Body of pancreas (tissue), 4 donors: ENCODE measurements at regions not wholly inside any gene's neighbourhood (a gene's known extent, or its start where the extent isn't known, plus 50 kb on each side); places are given as distances from the start of the nearest gene placed in this dataset.

ENCODE experiments used
- ATAC-seq: fragments of 150-250 bp; one replicate; pipeline ENCODE4 v1.9.1; 2016
- DNase-seq, 4 donors: peaks; one replicate each; pipeline ENCODE4 v3.0.0-alpha.2; 2019
- H3K27ac ChIP-seq, 4 donors: fragments of 200-600 bp; sonication (generic); 1 replicate in 3 of 4; 2 replicates in 1 of 4; pipeline versions ENCODE4 v1.5.1 to v1.6.1; 2016 to 2019; ENCODE audit warnings: mild to moderate bottlenecking in 1 of 4, mixed read lengths in 1 of 4, moderate library complexity in 1 of 4
- H3K27me3 ChIP-seq, 2 donors: fragments of 200-600 bp; sonication (generic); one replicate each; pipeline ENCODE4 v1.6.0; 2016; ENCODE audit warnings: mild to moderate bottlenecking in 1 of 2
- H3K36me3 ChIP-seq, 2 donors: fragments of 200-600 bp; sonication (generic); replicated peaks in 1 of 2; 2 replicates each; pipeline ENCODE4 v1.5.1; 2016; ENCODE audit warnings: low read depth in 2 of 2; ENCODE audit not compliant: insufficient read depth in 1 of 2
- H3K4me1 ChIP-seq: fragments of 200-600 bp; sonication (generic); one replicate; pipeline ENCODE4 v1.6.0; 2016
- H3K4me3 ChIP-seq, 2 donors: fragments of 200-600 bp; sonication (generic); 1 replicate in 1 of 2; 2 replicates in 1 of 2; pipeline ENCODE4 v1.5.1; 2016 to 2019
- H3K9me3 ChIP-seq, 3 donors: fragments of 200-600 bp; sonication (generic); 1 replicate in 2 of 3; 2 replicates in 1 of 3; pipeline ENCODE4 v1.5.1; 2016
- CTCF ChIP-seq, 7 experiments: fragments of 450-650 bp in 4 of 7; fragments of 200-600 bp in 3 of 7; sonication (generic) in 3 of 7; IDR thresholded peaks; one replicate each; pipeline ENCODE4 v1.5.1; 2016 to 2019; ENCODE audit warnings: antibody characterized with exemption in 7 of 7
- POLR2A ChIP-seq, 3 donors: fragments of 450-650 bp; IDR thresholded peaks; one replicate each; pipeline ENCODE4 v1.6.1; 2016; ENCODE audit warnings: antibody characterized with exemption in 3 of 3, mild to moderate bottlenecking in 2 of 3
- WGBS, 2 donors: methylation state at CpG; one replicate each; pipeline ENCODE4 v1.1.5; 2017; 5-methylcytosine and 5-hydroxymethylcytosine counted together
- intact Hi-C: fragments of 100-400 bp; cut with DNase I; formaldehyde crosslinking; loops from one replicate; pipeline ENCODE4 v1.15.1; 2023

- ATAC-seq (no peak), DNase-seq (no peak)
- no peaks in the 10 kb centered on the region for H3K4me1 ChIP-seq
- H3K36me3 ChIP-seq = no peaks in the 10 kb centered on the region
- WGBS, 2 donors = 25 to 26% methylated on average over 7 to 8 of the region's 8 CpGs
- no peak overlapping the region for H3K4me3 ChIP-seq
- H3K9me3 ChIP-seq = no peaks in the 10 kb centered on the region
- no peak overlapping the region for H3K27ac ChIP-seq
- intact Hi-C loops = no loop called here
- TF ChIP-seq CTCF (IDR thresholded peaks at IDR 0.05) = no peak
- TF ChIP-seq POLR2A (IDR thresholded peaks at IDR 0.05) = no peak
- H3K27me3 ChIP-seq = no peaks in the 10 kb centered on the region
Observed at GRCh38 chr13:88339271-88339741, 668.1 kb downstream of the SLITRK5 start.

- intact Hi-C loops = no loop called here
- ATAC-seq = no peak
- H3K4me1 ChIP-seq = no peaks in the 10 kb centered on the region
Observed at GRCh38 chr13:88345171-88345847, 674.1 kb downstream of the SLITRK5 start.

GRCh38 chr13:88360761-88361160, 689.6 kb downstream of the SLITRK5 start:
- H3K27me3 ChIP-seq = no peaks in the 10 kb centered on the region
- no peak overlapping the region for H3K4me3 ChIP-seq
- 28 to 49% methylated on average over 2 of the region's 2 CpGs for WGBS, 2 donors
- DNase-seq (peak in 2 of 4 donors; percentile 7 to 11), ATAC-seq (no peak)
- no peaks in the 10 kb centered on the region for H3K9me3 ChIP-seq
- no peak overlapping the region for H3K27ac ChIP-seq
- H3K4me1 ChIP-seq = no peaks in the 10 kb centered on the region
- TF ChIP-seq CTCF (IDR thresholded peaks at IDR 0.05) (no peak), POLR2A (IDR thresholded peaks at IDR 0.05) (no peak)
- H3K36me3 ChIP-seq = no peaks in the 10 kb centered on the region
- intact Hi-C loops = no loop called here

More at GRCh38 chr13:88345171-88345847, 674.1 kb downstream of the SLITRK5 start:
- Histone ChIP-seq H3K27ac (no peak overlapping the region), H3K9me3 (no peaks in the 10 kb centered on the region), H3K4me3 (no peak overlapping the region), H3K27me3 (no peaks in the 10 kb centered on the region), H3K36me3 (no peaks in the 10 kb centered on the region)
- TF ChIP-seq POLR2A (IDR thresholded peaks at IDR 0.05) = no peak
- TF ChIP-seq CTCF (IDR thresholded peaks at IDR 0.05) = no peak
- DNase-seq = no peak
- WGBS, 2 donors = 93 to 97% methylated on average over 46 to 50 of the region's 59 CpGs

GRCh38 chr13:88369866-88370265, 698.7 kb downstream of the SLITRK5 start:
- DNase-seq (no peak), ATAC-seq (no peak)
- no peaks in the 10 kb centered on the region for H3K36me3 ChIP-seq
- no peaks in the 10 kb centered on the region for H3K27me3 ChIP-seq
- TF ChIP-seq CTCF (IDR thresholded peaks at IDR 0.05) (no peak), POLR2A (IDR thresholded peaks at IDR 0.05) (no peak)
- no peak overlapping the region for H3K4me3 ChIP-seq
- no peak overlapping the region for H3K27ac ChIP-seq
- H3K9me3 ChIP-seq = no peaks in the 10 kb centered on the region
- intact Hi-C loops = no loop called here
- no peaks in the 10 kb centered on the region for H3K4me1 ChIP-seq
